ENCODE measurements at regions not wholly inside any gene's neighbourhood (a gene's known extent, or its start where the extent isn't known, plus 50 kb on each side); places are given as distances from the start of the nearest gene placed in this dataset.

DNA sequence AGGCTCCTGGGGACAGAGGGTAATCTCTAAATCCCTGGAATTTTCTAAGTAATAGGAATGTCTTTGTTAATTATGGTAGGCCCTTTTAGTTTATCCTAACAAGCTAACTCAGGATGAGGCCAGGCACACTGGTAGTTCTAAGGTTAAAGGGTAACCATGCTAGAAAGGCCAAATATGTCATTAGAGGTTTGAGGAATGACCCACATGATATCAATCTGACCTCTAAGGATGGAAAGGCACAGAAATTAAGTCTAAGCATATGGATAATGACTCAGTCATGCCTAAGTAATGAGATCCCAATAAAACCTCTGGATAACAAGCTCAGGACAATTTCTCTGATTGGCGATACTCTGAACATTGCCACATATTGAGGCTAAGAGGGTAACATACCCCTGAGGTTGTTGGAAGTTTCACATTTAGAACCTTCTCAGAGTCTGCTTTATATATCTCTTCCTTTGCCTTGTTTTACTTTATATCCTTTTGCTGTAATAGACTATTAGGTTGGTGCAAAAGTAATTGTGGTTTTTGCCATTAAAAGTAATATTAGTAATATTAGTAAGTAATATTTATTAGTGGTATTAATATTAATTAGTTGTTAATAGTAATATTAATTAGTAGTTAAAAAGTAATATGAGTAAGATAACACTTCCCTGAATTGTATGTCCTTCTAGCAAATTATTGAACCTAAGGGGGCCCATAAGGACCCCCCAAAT lies 806.3 kb upstream of the GCFC2 start:
- peaks cover 11% of the 10 kb centered on the region for H3K9me3 Mint-ChIP-seq
- no peaks in the 10 kb centered on the region for H3K36me3 ChIP-seq (ENCODE audit: control insufficient read depth, insufficient read depth, low read length)
- no peak overlapping the region for H3K27ac ChIP-seq (ENCODE audit: low read depth, low read length)
- TF ChIP-seq, protein P1, sequence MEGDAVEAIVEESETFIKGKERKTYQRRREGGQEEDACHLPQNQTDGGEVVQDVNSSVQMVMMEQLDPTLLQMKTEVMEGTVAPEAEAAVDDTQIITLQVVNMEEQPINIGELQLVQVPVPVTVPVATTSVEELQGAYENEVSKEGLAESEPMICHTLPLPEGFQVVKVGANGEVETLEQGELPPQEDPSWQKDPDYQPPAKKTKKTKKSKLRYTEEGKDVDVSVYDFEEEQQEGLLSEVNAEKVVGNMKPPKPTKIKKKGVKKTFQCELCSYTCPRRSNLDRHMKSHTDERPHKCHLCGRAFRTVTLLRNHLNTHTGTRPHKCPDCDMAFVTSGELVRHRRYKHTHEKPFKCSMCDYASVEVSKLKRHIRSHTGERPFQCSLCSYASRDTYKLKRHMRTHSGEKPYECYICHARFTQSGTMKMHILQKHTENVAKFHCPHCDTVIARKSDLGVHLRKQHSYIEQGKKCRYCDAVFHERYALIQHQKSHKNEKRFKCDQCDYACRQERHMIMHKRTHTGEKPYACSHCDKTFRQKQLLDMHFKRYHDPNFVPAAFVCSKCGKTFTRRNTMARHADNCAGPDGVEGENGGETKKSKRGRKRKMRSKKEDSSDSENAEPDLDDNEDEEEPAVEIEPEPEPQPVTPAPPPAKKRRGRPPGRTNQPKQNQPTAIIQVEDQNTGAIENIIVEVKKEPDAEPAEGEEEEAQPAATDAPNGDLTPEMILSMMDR (conservative IDR thresholded peaks at IDR 0.05) = no peak
- peaks cover 19% of the 10 kb centered on the region for H3K9me3 ChIP-seq (ENCODE audit: control insufficient read depth, low read length)
- H3K27me3 ChIP-seq (ENCODE audit: control insufficient read depth, insufficient read depth, low read length, poor library complexity, severe bottlenecking) = no peaks in the 10 kb centered on the region
- no peaks in the 10 kb centered on the region for H3K27me3 Mint-ChIP-seq (ENCODE audit: insufficient read depth)
- 100% methylated on average over 1 of the region's 1 CpG for WGBS, 2 experiments (ENCODE audit: insufficient coverage in 1 of 2, insufficient read length in 1 of 2)
- H3K4me1 ChIP-seq (ENCODE audit: control insufficient read depth, insufficient read depth, low read length) = no peaks in the 10 kb centered on the region
- no peak overlapping the region for H3K4me3 Mint-ChIP-seq
- no peaks in the 10 kb centered on the region for H3K4me1 Mint-ChIP-seq
- no peak overlapping the region for H3K9ac ChIP-seq (ENCODE audit: extremely low read depth, low read length, poor library complexity, severe bottlenecking)
- H3K4me3 ChIP-seq (ENCODE audit: low read length) = peak overlapping the region; percentile 57
- no peaks in the 10 kb centered on the region for H3K36me3 Mint-ChIP-seq (ENCODE audit: low read depth)
- no peak overlapping the region for H3K27ac Mint-ChIP-seq
- no peak for DNase-seq

DNA sequence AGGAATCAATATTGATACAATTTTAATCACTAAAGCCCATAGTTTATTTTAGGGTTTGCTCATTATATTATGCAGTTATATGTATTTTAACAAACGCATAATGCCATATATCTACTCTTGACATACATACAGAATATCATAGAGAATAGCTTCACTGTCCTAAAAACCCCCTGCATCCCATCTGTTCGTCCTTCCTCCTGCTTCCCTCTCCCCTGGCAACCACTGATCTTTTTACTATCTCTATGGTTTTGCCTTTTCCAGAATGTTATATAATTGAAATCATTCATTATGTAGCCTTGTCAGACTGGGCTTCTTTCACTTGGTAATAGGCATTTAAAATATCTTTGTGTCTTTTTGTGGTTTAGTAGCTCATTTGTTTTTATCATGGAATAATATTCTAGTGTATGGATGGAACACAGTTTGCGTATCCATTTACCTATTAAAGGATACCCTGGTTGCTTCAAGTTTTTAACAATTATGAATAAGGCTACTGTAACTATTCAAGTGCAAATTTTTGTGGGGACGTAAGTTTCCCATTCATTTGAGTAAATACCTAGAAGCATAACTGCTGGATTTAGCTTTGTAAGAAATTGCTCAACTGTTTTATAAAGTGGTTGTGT lies 801.6 kb upstream of the GCFC2 start:
- H3K9me3 Mint-ChIP-seq = peaks cover 6% of the 10 kb centered on the region
- no peak overlapping the region for H3K4me3 Mint-ChIP-seq
- H3K27me3 Mint-ChIP-seq (ENCODE audit: insufficient read depth) = no peaks in the 10 kb centered on the region
- no peaks in the 10 kb centered on the region for H3K36me3 Mint-ChIP-seq (ENCODE audit: low read depth)
- TF ChIP-seq, protein P1 (conservative IDR thresholded peaks at IDR 0.05) = no peak
- no peak overlapping the region for H3K27ac Mint-ChIP-seq
- Histone ChIP-seq H3K36me3 (ENCODE audit: control insufficient read depth, insufficient read depth, low read length) (no peaks in the 10 kb centered on the region), H3K4me3 (ENCODE audit: low read length) (no peak overlapping the region), H3K4me1 (ENCODE audit: control insufficient read depth, insufficient read depth, low read length) (no peaks in the 10 kb centered on the region), H3K27me3 (ENCODE audit: control insufficient read depth, insufficient read depth, low read length, poor library complexity, severe bottlenecking) (no peaks in the 10 kb centered on the region), H3K9me3 (ENCODE audit: control insufficient read depth, low read length) (peaks cover 7% of the 10 kb centered on the region), H3K27ac (ENCODE audit: low read depth, low read length) (no peak overlapping the region), H3K9ac (ENCODE audit: extremely low read depth, low read length, poor library complexity, severe bottlenecking) (no peak overlapping the region)
- peaks cover 6% of the 10 kb centered on the region for H3K4me1 Mint-ChIP-seq
- 86 to 93% methylated on average over 3 to 4 of the region's 4 CpGs for WGBS, 2 experiments (ENCODE audit: insufficient coverage in 1 of 2, insufficient read length in 1 of 2)
- DNase-seq = no peak

DNA sequence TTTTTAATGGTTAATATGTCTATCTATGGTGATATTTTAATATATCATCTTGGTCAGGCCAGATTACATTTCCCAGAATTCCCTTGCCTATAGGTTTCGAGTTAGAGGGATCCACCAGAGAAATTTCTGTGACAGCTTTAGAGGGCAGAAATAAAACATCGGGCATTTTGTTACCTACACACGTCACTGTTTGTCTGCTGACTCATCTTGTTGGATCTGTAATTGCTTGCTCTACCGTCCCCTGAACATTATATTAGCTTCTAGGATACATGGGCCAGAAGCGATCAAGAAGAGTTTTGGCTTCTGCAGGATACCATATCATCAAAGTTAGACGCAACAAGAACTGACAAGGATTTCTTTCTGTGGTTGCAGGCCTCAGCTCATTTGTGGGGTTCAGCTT lies 795.8 kb upstream of the GCFC2 start:
- Histone ChIP-seq H3K27me3 (ENCODE audit: control insufficient read depth, insufficient read depth, low read length, poor library complexity, severe bottlenecking) (no peaks in the 10 kb centered on the region), H3K4me3 (ENCODE audit: low read length) (no peak overlapping the region), H3K9me3 (ENCODE audit: control insufficient read depth, low read length) (no peaks in the 10 kb centered on the region), H3K4me1 (ENCODE audit: control insufficient read depth, insufficient read depth, low read length) (no peaks in the 10 kb centered on the region), H3K27ac (ENCODE audit: low read depth, low read length) (no peak overlapping the region), H3K9ac (ENCODE audit: extremely low read depth, low read length, poor library complexity, severe bottlenecking) (no peak overlapping the region), H3K36me3 (ENCODE audit: control insufficient read depth, insufficient read depth, low read length) (no peaks in the 10 kb centered on the region)
- DNase-seq = no peak
- Mint-ChIP-seq H3K4me1 (peaks cover 6% of the 10 kb centered on the region), H3K27me3 (ENCODE audit: insufficient read depth) (no peaks in the 10 kb centered on the region), H3K27ac (no peak overlapping the region), H3K9me3 (no peaks in the 10 kb centered on the region), H3K4me3 (no peak overlapping the region), H3K36me3 (ENCODE audit: low read depth) (no peaks in the 10 kb centered on the region)
- WGBS, 2 experiments (ENCODE audit: insufficient coverage in 1 of 2, insufficient read length in 1 of 2) = 93% methylated on average over 6 of the region's 6 CpGs
- TF ChIP-seq, protein P1 (conservative IDR thresholded peaks at IDR 0.05) = no peak
